ENCODE measurements at regions not wholly inside any gene's neighbourhood (a gene's known extent, or its start where the extent isn't known, plus 50 kb on each side); places are given as distances from the start of the nearest gene placed in this dataset.

DNA sequence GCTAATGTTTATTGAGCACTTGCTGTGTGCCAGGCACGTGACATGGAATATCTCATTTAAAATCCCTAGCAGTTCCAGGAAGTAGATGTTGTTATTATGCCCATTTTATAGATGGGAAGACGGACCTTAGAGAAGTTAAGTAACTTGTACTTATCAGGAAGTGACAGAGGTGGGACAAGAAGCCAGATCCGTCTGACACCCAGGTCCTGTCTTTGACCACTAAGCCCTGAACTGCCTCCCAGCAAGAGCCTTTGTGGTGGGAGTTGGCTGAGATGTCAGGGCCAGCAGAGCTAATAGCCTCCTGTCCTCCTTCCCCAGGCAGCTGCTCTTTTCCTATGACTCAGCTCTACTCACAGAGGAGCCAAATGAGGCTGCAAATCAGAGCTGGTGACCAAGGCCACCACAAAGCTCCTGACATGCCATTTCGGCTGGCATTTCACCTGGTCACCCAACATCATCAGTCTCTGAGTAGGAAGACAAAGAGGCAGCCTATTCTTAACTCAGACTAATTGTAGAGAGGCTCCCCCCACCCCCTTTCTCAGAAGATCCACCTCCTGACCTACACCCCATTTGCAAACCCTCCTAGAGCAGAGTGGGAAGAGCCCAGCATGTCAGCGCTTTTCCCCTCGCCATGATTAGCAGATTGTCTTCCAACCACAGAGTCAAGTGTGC is 175.1 kb upstream of the KIT start:
- no peaks in the 10 kb centered on the region for H3K36me3 Mint-ChIP-seq (ENCODE audit: low read depth)
- no peaks in the 10 kb centered on the region for H3K9me3 ChIP-seq (ENCODE audit: control insufficient read depth, low read length, poor library complexity, severe bottlenecking)
- DNase-seq (no peak), ATAC-seq (no peak)
- no peak overlapping the region for H3K27ac Mint-ChIP-seq
- no peaks in the 10 kb centered on the region for H3K27me3 Mint-ChIP-seq
- H3K4me3 Mint-ChIP-seq, result no peak overlapping the region
- no peaks in the 10 kb centered on the region for H3K4me1 Mint-ChIP-seq

DNA sequence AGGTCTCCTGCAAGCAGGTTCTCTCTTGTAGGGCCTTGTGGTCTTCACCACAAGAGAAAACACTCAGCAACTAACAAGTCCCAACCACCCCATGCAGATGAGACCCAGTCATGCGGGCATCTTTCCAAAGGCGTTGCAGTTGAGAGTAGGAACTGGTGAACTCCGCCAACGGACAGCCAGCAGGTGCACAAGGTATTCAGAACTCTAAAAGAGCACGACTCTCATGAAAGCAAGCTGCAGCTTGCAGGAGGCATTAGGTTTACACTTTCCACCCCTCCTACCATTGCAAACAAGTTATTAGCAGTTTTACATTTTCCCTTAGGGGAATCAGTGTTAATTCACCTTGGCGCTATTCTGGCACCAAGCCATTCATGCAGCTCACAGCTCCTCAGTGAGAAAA is 173.4 kb upstream of the KIT start:
- no peak for ATAC-seq
- no peak overlapping the region for H3K4me3 Mint-ChIP-seq
- H3K4me1 Mint-ChIP-seq, result no peaks in the 10 kb centered on the region
- no peak for DNase-seq
- no peaks in the 10 kb centered on the region for H3K36me3 Mint-ChIP-seq (ENCODE audit: low read depth)
- H3K27me3 Mint-ChIP-seq, result no peaks in the 10 kb centered on the region
- H3K27ac Mint-ChIP-seq, result no peak overlapping the region
- no peaks in the 10 kb centered on the region for H3K9me3 ChIP-seq (ENCODE audit: control insufficient read depth, low read length, poor library complexity, severe bottlenecking)

DNA sequence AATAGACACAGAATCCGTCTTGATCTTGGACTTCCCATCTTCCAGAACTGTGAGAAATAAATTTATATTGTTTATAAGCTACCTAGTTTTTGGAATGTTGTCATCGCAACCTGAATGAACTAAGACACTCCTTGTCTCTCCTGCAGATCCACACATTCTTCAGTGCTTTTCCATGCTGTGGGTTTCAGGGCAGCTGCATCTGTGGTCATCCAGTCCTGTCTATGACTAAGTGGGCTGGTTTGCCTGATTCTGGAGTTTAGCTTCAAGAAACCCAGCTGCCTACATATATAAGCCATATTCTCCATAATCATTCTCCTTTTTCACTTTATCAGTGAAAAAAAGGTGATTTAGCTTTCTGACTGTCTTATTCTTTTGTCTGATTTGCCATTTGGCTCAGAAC is 170.3 kb upstream of the KIT start:
- Mint-ChIP-seq H3K4me1 (no peaks in the 10 kb centered on the region), H3K36me3 (ENCODE audit: low read depth) (no peaks in the 10 kb centered on the region), H3K27ac (no peak overlapping the region), H3K4me3 (no peak overlapping the region), H3K27me3 (no peaks in the 10 kb centered on the region)
- no peak for DNase-seq
- no peak for ATAC-seq
- H3K9me3 ChIP-seq (ENCODE audit: control insufficient read depth, low read length, poor library complexity, severe bottlenecking), result no peaks in the 10 kb centered on the region

DNA sequence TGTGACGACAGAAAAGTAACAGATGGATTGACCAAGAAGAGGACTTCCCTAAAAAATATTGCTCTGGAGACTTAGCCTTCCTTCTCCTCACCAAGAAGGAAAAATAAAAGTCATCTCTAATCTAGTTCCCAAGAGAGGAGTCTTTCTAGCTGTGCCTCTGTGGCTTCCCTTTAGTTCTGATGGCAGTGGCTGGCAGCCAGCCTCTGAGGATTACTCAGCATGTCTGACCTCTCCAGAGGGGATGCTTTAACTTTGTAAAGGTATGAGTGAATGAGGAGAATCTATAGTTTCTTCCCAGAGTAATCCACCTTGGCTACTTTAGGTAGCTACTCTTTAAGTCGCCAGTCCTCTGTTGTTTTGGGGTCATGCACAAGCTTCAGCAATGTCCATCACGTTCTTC is 163.9 kb upstream of the KIT start:
- H3K9me3 ChIP-seq (ENCODE audit: control insufficient read depth, low read length, poor library complexity, severe bottlenecking), result no peaks in the 10 kb centered on the region
- Mint-ChIP-seq H3K27ac (no peak overlapping the region), H3K4me1 (no peaks in the 10 kb centered on the region), H3K4me3 (no peak overlapping the region), H3K36me3 (ENCODE audit: low read depth) (peaks cover 2% of the 10 kb centered on the region), H3K27me3 (no peaks in the 10 kb centered on the region)
- no peak for DNase-seq
- no peak for ATAC-seq

DNA sequence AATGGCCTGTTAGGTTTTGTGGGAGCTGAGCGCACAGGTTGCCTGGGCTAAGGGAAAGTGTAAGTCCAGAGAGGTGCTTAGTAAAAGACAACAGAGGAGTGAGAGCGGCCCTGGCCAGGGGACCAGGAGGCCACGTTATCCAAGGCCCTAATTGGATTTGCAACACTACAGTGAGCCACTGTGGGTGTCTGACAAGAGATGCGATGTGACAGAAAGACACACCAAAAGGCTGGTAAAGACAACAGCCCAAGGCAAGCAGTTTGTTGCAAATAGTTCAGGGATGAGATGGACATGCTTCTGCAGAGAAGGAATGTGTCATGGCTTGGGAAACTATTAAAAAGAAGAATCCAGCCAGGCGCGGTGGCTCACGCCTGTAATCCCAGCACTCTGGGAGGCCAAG is 162.7 kb upstream of the KIT start:
- no peaks in the 10 kb centered on the region for H3K9me3 ChIP-seq (ENCODE audit: control insufficient read depth, low read length, poor library complexity, severe bottlenecking)
- no peak for ATAC-seq
- Mint-ChIP-seq H3K27me3 (no peaks in the 10 kb centered on the region), H3K36me3 (ENCODE audit: low read depth) (peaks cover 2% of the 10 kb centered on the region), H3K27ac (no peak overlapping the region), H3K4me3 (no peak overlapping the region), H3K4me1 (no peaks in the 10 kb centered on the region)
- DNase-seq, result no peak

DNA sequence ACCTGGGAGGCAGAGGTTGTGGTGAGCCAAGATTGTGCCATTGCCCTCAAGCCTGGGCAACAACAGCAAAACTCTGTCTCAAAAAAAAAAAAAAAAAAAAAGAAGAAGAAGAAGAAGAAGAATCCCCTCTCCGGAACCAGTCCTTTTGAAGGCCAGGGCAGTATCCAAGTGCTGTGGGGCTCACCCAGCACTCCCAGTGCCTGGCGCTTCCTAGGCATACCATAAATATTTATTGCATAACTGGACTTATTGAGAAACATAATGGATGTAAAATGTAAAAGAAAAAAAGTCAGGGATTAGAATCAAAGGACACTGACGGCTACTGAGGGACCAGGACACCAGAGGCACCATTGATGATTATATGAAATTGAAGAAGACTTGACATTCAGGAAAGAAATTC is 162.1 kb upstream of the KIT start:
- Mint-ChIP-seq H3K36me3 (ENCODE audit: low read depth) (peaks cover 2% of the 10 kb centered on the region), H3K4me1 (no peaks in the 10 kb centered on the region), H3K27ac (no peak overlapping the region), H3K4me3 (no peak overlapping the region), H3K27me3 (peaks cover under 1% of the 10 kb centered on the region)
- DNase-seq, result no peak
- no peaks in the 10 kb centered on the region for H3K9me3 ChIP-seq (ENCODE audit: control insufficient read depth, low read length, poor library complexity, severe bottlenecking)
- ATAC-seq, result no peak

DNA sequence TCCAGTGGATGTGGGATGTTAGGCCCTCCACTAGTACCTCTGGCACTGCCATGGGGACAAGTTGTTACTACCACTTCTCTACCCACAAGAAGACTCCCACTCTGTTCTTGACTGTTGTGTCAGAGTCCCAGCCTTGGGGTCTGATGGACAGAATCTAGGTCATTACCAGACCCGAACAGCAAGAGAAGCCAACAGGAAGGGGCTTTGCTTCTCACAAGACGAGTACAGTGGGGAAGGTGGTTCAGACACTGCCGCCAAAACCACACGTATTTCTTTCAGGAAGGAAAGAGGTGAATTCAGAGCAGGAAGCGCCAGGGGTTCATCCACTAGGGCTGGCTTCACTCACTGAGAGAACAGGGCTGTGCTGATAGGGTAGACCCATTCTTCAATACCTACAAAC is 161.3 kb upstream of the KIT start:
- Mint-ChIP-seq H3K27me3 (peaks cover 5% of the 10 kb centered on the region), H3K4me3 (no peak overlapping the region)
- peak; percentile 35 for ATAC-seq

DNA sequence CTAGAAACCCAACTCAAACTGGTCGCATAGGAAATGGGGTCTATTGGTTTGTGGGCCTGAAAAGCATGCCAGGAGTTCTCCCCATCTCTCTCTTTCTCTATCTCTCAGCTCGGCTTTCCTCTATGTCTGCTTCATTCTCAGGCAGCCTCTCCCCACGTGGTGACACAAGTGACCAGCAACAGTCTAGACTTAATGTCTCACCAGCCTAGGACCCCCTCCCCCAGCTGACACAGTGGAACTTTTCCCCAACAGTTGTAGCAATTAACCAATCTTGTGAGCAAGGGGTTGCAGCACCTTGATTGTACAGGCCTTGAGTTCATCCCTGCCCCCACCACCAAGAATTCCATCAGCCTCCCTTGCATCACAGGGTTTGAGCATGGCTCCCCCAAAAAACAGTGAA is 159.8 kb upstream of the KIT start:
- no peak for ATAC-seq
- H3K4me3 Mint-ChIP-seq, result no peak overlapping the region
- peaks cover 5% of the 10 kb centered on the region for H3K27me3 Mint-ChIP-seq
- H3K4me1 Mint-ChIP-seq, result no peaks in the 10 kb centered on the region
- peaks cover 2% of the 10 kb centered on the region for H3K36me3 Mint-ChIP-seq (ENCODE audit: low read depth)
- H3K9me3 ChIP-seq (ENCODE audit: control insufficient read depth, low read length, poor library complexity, severe bottlenecking), result no peaks in the 10 kb centered on the region
- no peak for DNase-seq
- no peak overlapping the region for H3K27ac Mint-ChIP-seq

More for the DNA sequence above, 161.3 kb upstream of the KIT start:
- Mint-ChIP-seq H3K36me3 (ENCODE audit: low read depth) (peaks cover 2% of the 10 kb centered on the region), H3K27ac (no peak overlapping the region), H3K4me1 (no peaks in the 10 kb centered on the region)
- no peaks in the 10 kb centered on the region for H3K9me3 ChIP-seq (ENCODE audit: control insufficient read depth, low read length, poor library complexity, severe bottlenecking)
- DNase-seq, result no peak

DNA sequence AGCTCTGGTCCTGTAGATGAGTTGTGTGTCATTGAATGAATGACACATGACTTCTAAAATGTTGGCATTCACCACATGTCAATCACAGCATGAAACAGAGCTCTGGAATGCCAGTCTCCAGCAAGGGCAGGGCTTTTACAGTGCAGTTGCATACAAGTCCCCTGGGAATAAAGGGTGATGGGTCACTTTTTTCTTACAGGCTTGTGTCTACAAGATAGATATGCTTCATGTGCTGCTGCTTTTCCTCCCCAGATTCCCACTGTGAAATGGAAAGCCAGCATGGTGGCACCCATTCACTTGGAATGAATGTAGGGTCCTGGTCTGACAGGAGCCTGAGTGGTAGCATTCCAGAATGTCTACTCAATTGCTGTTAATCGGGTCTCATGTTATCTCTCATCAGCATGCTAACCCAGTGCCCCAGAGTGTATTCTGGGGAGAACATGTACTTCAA is 159.1 kb upstream of the KIT start:
- ATAC-seq (no peak), DNase-seq (no peak)
- H3K4me3 Mint-ChIP-seq, result no peak overlapping the region
- H3K27ac Mint-ChIP-seq, result no peak overlapping the region
- H3K4me1 Mint-ChIP-seq, result no peaks in the 10 kb centered on the region
- peaks cover 2% of the 10 kb centered on the region for H3K36me3 Mint-ChIP-seq (ENCODE audit: low read depth)
- H3K27me3 Mint-ChIP-seq, result peaks cover 5% of the 10 kb centered on the region
- H3K9me3 ChIP-seq (ENCODE audit: control insufficient read depth, low read length, poor library complexity, severe bottlenecking), result no peaks in the 10 kb centered on the region

DNA sequence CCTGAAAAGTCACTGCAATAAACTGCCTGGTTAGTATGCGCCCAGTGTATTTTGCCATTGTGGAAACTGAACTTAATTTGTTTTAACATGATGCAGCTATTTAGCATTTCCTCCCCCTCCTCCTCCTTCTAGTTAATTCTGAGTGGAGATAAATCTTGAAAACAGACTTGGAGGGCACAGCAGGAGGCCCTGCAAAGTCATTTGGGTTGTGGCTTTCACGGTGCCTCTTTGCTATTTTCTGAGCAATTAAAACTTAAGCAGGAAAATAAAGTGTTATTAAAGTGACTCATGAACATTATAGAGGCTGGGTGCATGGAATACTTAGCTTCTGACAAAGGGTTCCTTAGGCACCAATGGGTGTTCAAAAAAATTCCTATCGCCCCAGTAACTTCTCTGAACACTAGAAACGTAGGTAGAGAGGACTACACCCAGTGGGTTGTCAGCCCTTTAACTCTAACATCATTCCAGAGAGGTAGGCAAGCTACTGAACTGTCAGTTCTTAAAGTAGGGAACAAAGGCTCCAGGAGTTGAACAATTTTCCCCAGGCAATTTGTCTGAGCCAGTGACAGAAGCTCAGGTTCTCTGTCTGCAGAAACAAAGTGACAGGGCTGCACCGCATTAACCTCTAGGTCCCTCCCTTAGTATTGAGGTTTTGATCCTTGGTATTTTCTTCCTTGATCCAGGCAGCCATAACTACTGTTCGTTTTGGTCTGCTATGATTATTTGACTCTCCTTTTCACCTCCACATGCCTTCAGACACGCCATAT is 158.3 kb upstream of the KIT start:
- no peak overlapping the region for H3K4me3 Mint-ChIP-seq
- no peak for ATAC-seq

DNA sequence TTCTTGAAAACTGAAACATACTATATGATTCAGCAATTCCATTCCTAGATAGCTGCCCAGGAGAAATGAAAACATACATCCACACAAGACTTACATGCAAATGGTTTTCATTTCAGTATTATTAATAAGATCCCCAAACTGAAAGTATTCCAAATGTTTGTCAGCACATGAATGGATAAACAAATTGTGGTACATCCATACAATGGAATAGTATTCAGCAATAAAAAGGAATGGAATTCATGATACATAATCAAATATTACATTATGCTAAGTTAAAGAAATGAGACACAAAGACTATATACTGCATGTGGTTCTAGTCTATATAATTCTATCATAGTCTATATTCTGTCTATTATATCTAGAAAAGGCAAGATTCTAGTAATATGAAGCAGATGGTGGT is 152.4 kb upstream of the KIT start:
- no peak overlapping the region for H3K27ac Mint-ChIP-seq
- no peak overlapping the region for H3K4me3 Mint-ChIP-seq
- no peak for DNase-seq
- no peaks in the 10 kb centered on the region for H3K36me3 Mint-ChIP-seq (ENCODE audit: low read depth)
- H3K4me1 Mint-ChIP-seq, result no peaks in the 10 kb centered on the region
- H3K9me3 ChIP-seq (ENCODE audit: control insufficient read depth, low read length, poor library complexity, severe bottlenecking), result no peaks in the 10 kb centered on the region
- peaks cover 5% of the 10 kb centered on the region for H3K27me3 Mint-ChIP-seq
- ATAC-seq, result no peak

More for the DNA sequence above, 158.3 kb upstream of the KIT start:
- DNase-seq, result no peak
- peaks cover 5% of the 10 kb centered on the region for H3K27me3 Mint-ChIP-seq
- no peaks in the 10 kb centered on the region for H3K4me1 Mint-ChIP-seq
- no peaks in the 10 kb centered on the region for H3K9me3 ChIP-seq (ENCODE audit: control insufficient read depth, low read length, poor library complexity, severe bottlenecking)
- H3K27ac Mint-ChIP-seq, result no peak overlapping the region
- H3K36me3 Mint-ChIP-seq (ENCODE audit: low read depth), result peaks cover 2% of the 10 kb centered on the region

DNA sequence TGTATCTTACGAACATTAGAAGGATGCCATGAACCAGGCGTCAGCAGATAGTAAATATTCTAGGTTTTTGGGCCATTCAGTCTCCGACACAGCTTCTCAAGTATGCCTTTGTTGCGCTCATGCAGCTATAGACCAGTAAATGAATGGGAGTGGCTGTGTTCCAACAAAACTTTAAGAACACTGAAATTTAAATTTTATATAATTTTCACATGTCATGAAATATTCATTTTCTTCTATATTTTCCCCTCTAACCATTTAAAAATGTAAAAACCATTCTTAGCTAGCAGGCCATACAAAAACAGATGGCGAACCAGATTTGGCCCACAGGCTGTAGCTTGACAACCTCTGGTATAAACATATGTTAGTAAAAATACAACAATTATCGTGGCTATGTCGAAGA is 151.8 kb upstream of the KIT start:
- no peak for ATAC-seq
- Mint-ChIP-seq H3K4me1 (no peaks in the 10 kb centered on the region), H3K4me3 (no peak overlapping the region), H3K27ac (no peak overlapping the region), H3K27me3 (peaks cover 1% of the 10 kb centered on the region), H3K36me3 (ENCODE audit: low read depth) (no peaks in the 10 kb centered on the region)
- DNase-seq, result no peak
- H3K9me3 ChIP-seq (ENCODE audit: control insufficient read depth, low read length, poor library complexity, severe bottlenecking), result no peaks in the 10 kb centered on the region

DNA sequence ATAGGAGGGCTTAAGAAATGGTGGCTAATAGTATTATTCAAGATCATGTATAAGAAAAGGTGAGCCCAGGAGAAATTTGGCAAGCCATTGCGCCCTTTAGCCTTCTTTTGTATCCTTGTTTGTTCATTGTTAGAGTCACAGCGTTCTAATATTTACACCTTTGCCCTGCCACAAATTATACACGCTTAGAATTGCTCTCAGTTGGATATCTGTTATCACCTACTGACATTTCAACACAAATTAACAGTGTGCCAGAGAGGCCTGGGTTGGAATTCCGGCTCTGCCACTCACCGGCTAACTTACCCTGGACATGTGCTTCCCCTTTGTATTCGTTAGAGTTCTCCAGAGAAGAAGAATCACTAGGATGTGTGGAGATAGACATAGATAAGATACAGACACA is 148.7 kb upstream of the KIT start:
- Mint-ChIP-seq H3K36me3 (ENCODE audit: low read depth) (no peaks in the 10 kb centered on the region), H3K27me3 (no peaks in the 10 kb centered on the region), H3K27ac (no peak overlapping the region), H3K4me1 (no peaks in the 10 kb centered on the region), H3K4me3 (no peak overlapping the region)
- no peak for ATAC-seq
- no peak for DNase-seq
- H3K9me3 ChIP-seq (ENCODE audit: control insufficient read depth, low read length, poor library complexity, severe bottlenecking), result no peaks in the 10 kb centered on the region

DNA sequence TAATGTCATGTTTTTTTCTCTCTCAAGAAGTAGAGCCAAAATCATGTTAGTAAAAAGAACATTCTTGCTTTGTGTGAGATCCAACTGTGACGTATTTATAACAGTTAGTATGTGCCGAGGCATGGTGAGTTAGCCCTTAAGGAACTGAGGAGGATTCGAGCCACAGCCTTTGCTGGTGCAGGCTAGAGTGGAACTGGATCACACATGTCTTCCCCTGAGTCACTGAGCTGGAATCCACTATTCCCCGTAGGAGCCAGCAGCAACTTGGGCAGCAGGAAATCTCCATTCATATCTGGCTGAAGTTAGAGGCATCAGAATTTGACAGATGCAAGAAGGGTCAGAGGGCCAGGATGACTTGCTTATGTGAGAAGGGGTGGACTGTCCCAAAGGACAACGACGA is 144.6 kb upstream of the KIT start:
- no peak for ATAC-seq
- DNase-seq, result no peak
- no peak overlapping the region for H3K27ac Mint-ChIP-seq
- no peaks in the 10 kb centered on the region for H3K36me3 Mint-ChIP-seq (ENCODE audit: low read depth)
- H3K27me3 Mint-ChIP-seq, result peaks cover 8% of the 10 kb centered on the region
- H3K4me3 Mint-ChIP-seq, result no peak overlapping the region
- H3K9me3 ChIP-seq (ENCODE audit: control insufficient read depth, low read length, poor library complexity, severe bottlenecking), result no peaks in the 10 kb centered on the region
- no peaks in the 10 kb centered on the region for H3K4me1 Mint-ChIP-seq

All from T-helper 17 cell (primary cell).